Neural cell (in vitro differentiated cells): ENCODE measurements at regions not wholly inside any gene's neighbourhood (a gene's known extent, or its start where the extent isn't known, plus 50 kb on each side); places are given as distances from the start of the nearest gene placed in this dataset.

Source experiments
- H2AFZ ChIP-seq: fragments of 200-600, 300-800 bp; sonication (generic), shearing (Covaris generic); 2 replicates; pipeline ENCODE4 v1.6.0; 2014; ENCODE audit warnings: low read depth, mild to moderate bottlenecking, antibody characterized with exemption, low read length, moderate library complexity
- H3F3A ChIP-seq: fragments of 200-600 bp; shearing (Covaris generic); 2 replicates; pipeline ENCODE4 v1.6.1; 2016; ENCODE audit warnings: mild to moderate bottlenecking, moderate library complexity, mixed read lengths, antibody characterized with exemption, low read length; ENCODE audit not compliant: insufficient read depth, poor library complexity, severe bottlenecking
- H3K27ac ChIP-seq: fragments of 200-600, 300-800 bp; sonication (generic), shearing (Covaris generic); 2 replicates; pipeline ENCODE4 v1.5.1; 2014; ENCODE audit warnings: mild to moderate bottlenecking, low read length, moderate library complexity
- H3K27me3 ChIP-seq: fragments of 300-800, 200-600 bp; sonication (generic), shearing (Covaris generic); 2 replicates; pipeline ENCODE4 v1.6.0; 2014; ENCODE audit warnings: mild to moderate bottlenecking, low read depth, low read length, moderate library complexity; ENCODE audit not compliant: insufficient read depth
- H3K36me3 ChIP-seq: fragments of 300-800, 200-600 bp; sonication (generic), shearing (Covaris generic); 2 replicates; pipeline ENCODE4 v1.5.1; 2014; ENCODE audit warnings: mild to moderate bottlenecking, antibody characterized with exemption, low read length, moderate library complexity; ENCODE audit not compliant: insufficient read depth
- H3K4me2 ChIP-seq: fragments of 300-800, 200-600 bp; sonication (generic), shearing (Covaris generic); 2 replicates; pipeline ENCODE4 v1.6.0; 2014; ENCODE audit warnings: mild to moderate bottlenecking, low read length
- H3K4me3 ChIP-seq: fragments of 300-800, 200-600 bp; sonication (generic), shearing (Covaris generic); 2 replicates; pipeline ENCODE4 v1.5.1; 2014; ENCODE audit warnings: mild to moderate bottlenecking, low read length, moderate library complexity
- H3K79me2 ChIP-seq: fragments of 200-600 bp; shearing (Covaris generic); replicated peaks from 2 replicates; pipeline ENCODE4 v1.6.0; 2014; ENCODE audit warnings: mild to moderate bottlenecking, low read length, moderate library complexity; ENCODE audit not compliant: insufficient read depth
- H3K9ac ChIP-seq: fragments of 300-800, 200-600 bp; sonication (generic), shearing (Covaris generic); 2 replicates; pipeline ENCODE4 v1.6.1; 2016; ENCODE audit warnings: mild to moderate bottlenecking, low read length, mixed read lengths
- H3K9me2 ChIP-seq: fragments of 200-600 bp; shearing (Covaris generic); 2 replicates; pipeline ENCODE4 v1.6.1; 2016; ENCODE audit warnings: mild to moderate bottlenecking, low read length, mixed read lengths; ENCODE audit not compliant: insufficient read depth
- H3K9me3 ChIP-seq: fragments of 200-600, 300-800 bp; sonication (generic), shearing (Covaris generic); 2 replicates; pipeline ENCODE4 v1.6.1; 2016; ENCODE audit warnings: mild to moderate bottlenecking, mixed run types, low read length, moderate library complexity, mixed read lengths
- H4K20me1 ChIP-seq: fragments of 200-600 bp; shearing (Covaris generic); 2 replicates; pipeline ENCODE4 v1.6.1; 2016; ENCODE audit warnings: mild to moderate bottlenecking, mixed run types; ENCODE audit not compliant: insufficient read depth
- CTCF ChIP-seq: fragments of 450-650 bp; IDR thresholded peaks from 2 replicates; pipeline ENCODE4 v1.5.1; 2014; ENCODE audit warnings: antibody characterized with exemption, mild to moderate bottlenecking, moderate library complexity; ENCODE audit not compliant: poor library complexity, severe bottlenecking
- EP300 ChIP-seq: fragments of 450-650 bp; conservative IDR thresholded peaks from 2 replicates; pipeline ENCODE4 v1.6.1; 2014; ENCODE audit warnings: antibody characterized with exemption, mild to moderate bottlenecking, moderate library complexity; ENCODE audit not compliant: poor library complexity, severe bottlenecking
- EZH2 ChIP-seq: fragments of 200-600, 300-800 bp; shearing (Covaris generic), sonication (generic); IDR thresholded peaks from 2 replicates; pipeline ENCODE4 v1.6.1; 2014; ENCODE audit warnings: antibody characterized with exemption, low read length, borderline replicate concordance, mild to moderate bottlenecking; ENCODE audit not compliant: insufficient read depth, poor library complexity, severe bottlenecking
- MXI1 ChIP-seq: fragments of 450-650 bp; conservative IDR thresholded peaks from 2 replicates; pipeline ENCODE4 v1.6.1; 2014; ENCODE audit warnings: antibody characterized with exemption, mild to moderate bottlenecking; ENCODE audit not compliant: poor library complexity, severe bottlenecking
- POLR2AphosphoS5 ChIP-seq: IDR thresholded peaks from 2 replicates; pipeline ENCODE4 v1.6.1; 2012
- RAD21 ChIP-seq: fragments of 450-650 bp; conservative IDR thresholded peaks from 2 replicates; pipeline ENCODE4 v1.6.1; 2014; ENCODE audit warnings: antibody characterized with exemption, mild to moderate bottlenecking, moderate library complexity
- REST ChIP-seq: IDR thresholded peaks from 2 replicates; pipeline ENCODE4 v1.6.1; 2012; ENCODE audit warnings: borderline replicate concordance
- SMC3 ChIP-seq: fragments of 450-650 bp; conservative IDR thresholded peaks from 2 replicates; pipeline ENCODE4 v1.6.1; 2014; ENCODE audit warnings: antibody characterized with exemption, mild to moderate bottlenecking, moderate library complexity; ENCODE audit not compliant: poor library complexity
- TAF1 ChIP-seq: IDR thresholded peaks from 2 replicates; pipeline ENCODE4 v1.6.1; 2012; ENCODE audit warnings: low read depth

GRCh38 chr11:26187639-26188038 lies 144.3 kb upstream of the ANO3 start:
- Histone ChIP-seq H3K27me3 (no peaks in the 10 kb centered on the region), H3F3A (no peaks in the 10 kb centered on the region), H3K4me2 (no peak overlapping the region), H3K27ac (no peak overlapping the region), H3K9me2 (no peaks in the 10 kb centered on the region), H3K79me2 (no peaks in the 10 kb centered on the region), H3K9ac (no peak overlapping the region), H3K9me3 (no peaks in the 10 kb centered on the region), H3K4me3 (no peak overlapping the region), H2AFZ (no peak overlapping the region), H3K36me3 (no peaks in the 10 kb centered on the region), H4K20me1 (no peaks in the 10 kb centered on the region)
- no peak for TF ChIP-seq CTCF
- no peak for TF ChIP-seq EP300
- no peak for TF ChIP-seq SMC3

GRCh38 chr11:26188554-26188953 lies 143.4 kb upstream of the ANO3 start:
- Histone ChIP-seq H3F3A (no peaks in the 10 kb centered on the region), H3K4me2 (no peak overlapping the region), H3K79me2 (no peaks in the 10 kb centered on the region), H3K9me2 (no peaks in the 10 kb centered on the region), H3K27ac (no peak overlapping the region), H3K36me3 (no peaks in the 10 kb centered on the region), H3K9me3 (no peaks in the 10 kb centered on the region), H4K20me1 (no peaks in the 10 kb centered on the region), H2AFZ (no peak overlapping the region), H3K4me3 (no peak overlapping the region), H3K27me3 (no peaks in the 10 kb centered on the region), H3K9ac (no peak overlapping the region)
- TF ChIP-seq MXI1 (no peak), EZH2 (no peak), POLR2AphosphoS5 (no peak), EP300 (no peak), CTCF (no peak), SMC3 (no peak), REST (no peak), RAD21 (no peak), TAF1 (no peak)
